WTC11 (cell line): ENCODE measurements at regions not wholly inside any gene's neighbourhood (a gene's known extent, or its start where the extent isn't known, plus 50 kb on each side); places are given as distances from the start of the nearest gene placed in this dataset.

Experiments used
- ATAC-seq: fragments of 200-7000 bp; cut with Tn5 transposase; 2 replicates; pipeline ENCODE4 v1.10.0; 2021; ENCODE audit warnings: mild to moderate bottlenecking, moderate library complexity
- CTCF ChIA-PET: fragments of 300-600 bp; sonication (Branson Sonifier 250); formaldehyde crosslinking; loops from one replicate; lab custom pipeline; 2021; ENCODE audit warnings: antibody characterized with exemption; lab: Charles Lee
- POLR2A ChIA-PET: fragments of 350-600 bp; sonication (Branson Sonifier 250); formaldehyde crosslinking; loops from one replicate; lab custom pipeline; 2021; ENCODE audit warnings: antibody characterized with exemption; lab: Charles Lee
- DNase-seq: peaks from one replicate; pipeline ENCODE4 v3.0.0; 2021; ENCODE audit warnings: low spot score
- H3K27ac Mint-ChIP-seq: 2 replicates; pipeline ENCODE4 v1.8.0; 2021; ENCODE audit warnings: mixed read lengths
- H3K27me3 Mint-ChIP-seq: 2 replicates; pipeline ENCODE4 v1.8.0; 2021; ENCODE audit warnings: low read depth, mild to moderate bottlenecking, moderate library complexity, mixed read lengths
- H3K36me3 Mint-ChIP-seq: 2 replicates; pipeline ENCODE4 v1.8.0; 2021; ENCODE audit warnings: mixed read lengths
- H3K4me1 Mint-ChIP-seq: 2 replicates; pipeline ENCODE4 v1.8.0; 2022; ENCODE audit warnings: mixed read lengths
- H3K4me3 Mint-ChIP-seq: 2 replicates; pipeline ENCODE4 v1.8.0; 2021; ENCODE audit warnings: mild to moderate bottlenecking, moderate library complexity, mixed read lengths
- H3K9me3 Mint-ChIP-seq: 2 replicates; pipeline ENCODE4 v1.8.0; 2021; ENCODE audit warnings: mixed read lengths
- FOXK1 ChIP-seq: sonication (generic); formaldehyde crosslinking; IDR thresholded peaks from 2 replicates; pipeline ENCODE4 v1.8.0; 2022; ENCODE audit warnings: mild to moderate bottlenecking, moderate library complexity, missing genetic modification reagents
- GRHL2 ChIP-seq: fragments of 250-450 bp; sonication (Bioruptor Pico); IDR thresholded peaks from 2 replicates; pipeline ENCODE4 v1.8.0; 2022; ENCODE audit warnings: mild to moderate bottlenecking, moderate library complexity; ENCODE audit not compliant: insufficient replicate concordance, severe bottlenecking
- IRF2 ChIP-seq: sonication (generic); formaldehyde crosslinking; IDR thresholded peaks from 2 replicates; pipeline ENCODE4 v1.8.0; 2022; ENCODE audit warnings: low read depth, missing genetic modification reagents, borderline replicate concordance
- NFYB ChIP-seq: sonication (generic); formaldehyde crosslinking; conservative IDR thresholded peaks from 2 replicates; pipeline ENCODE4 v1.8.0; 2022; ENCODE audit warnings: low read depth, missing genetic modification reagents
- ZNF121 ChIP-seq: sonication (generic); formaldehyde crosslinking; IDR thresholded peaks from 2 replicates; pipeline ENCODE4 v1.8.0; 2023; ENCODE audit warnings: missing genetic modification reagents
- ZNF219 ChIP-seq: sonication (generic); formaldehyde crosslinking; IDR thresholded peaks from 2 replicates; pipeline ENCODE4 v1.8.0; 2023; ENCODE audit warnings: missing genetic modification reagents, mild to moderate bottlenecking, borderline replicate concordance
- ZNF232 ChIP-seq: sonication (generic); formaldehyde crosslinking; IDR thresholded peaks from 2 replicates; pipeline ENCODE4 v1.8.0; 2022; ENCODE audit warnings: mild to moderate bottlenecking, missing genetic modification reagents
- ZNF416 ChIP-seq: fragments of 250-450 bp; sonication (Bioruptor Pico); IDR thresholded peaks from 2 replicates; pipeline ENCODE4 v1.9.0; 2021; ENCODE audit warnings: mild to moderate bottlenecking, inconsistent platforms
- ZNF671 ChIP-seq: fragments of 250-450 bp; sonication (Bioruptor Pico); IDR thresholded peaks from 2 replicates; pipeline ENCODE4 v1.8.0; 2021; ENCODE audit warnings: mild to moderate bottlenecking
- TF ChIP-seq, protein P1 (sequence below): sonication (generic); formaldehyde crosslinking; IDR thresholded peaks from 2 replicates; pipeline ENCODE4 v1.8.0; 2022; ENCODE audit warnings: missing genetic modification reagents
- TF ChIP-seq, protein P2 (sequence below): sonication (generic); formaldehyde crosslinking; IDR thresholded peaks from 2 replicates; pipeline ENCODE4 v1.8.1; 2023; ENCODE audit warnings: mild to moderate bottlenecking, missing genetic modification reagents
- TF ChIP-seq, protein P3 (sequence below): sonication (generic); formaldehyde crosslinking; IDR thresholded peaks from 2 replicates; pipeline ENCODE4 v1.8.1; 2023; ENCODE audit warnings: mild to moderate bottlenecking, missing genetic modification reagents
- TF ChIP-seq, protein P4 (sequence below): sonication (generic); formaldehyde crosslinking; IDR thresholded peaks from 2 replicates; pipeline ENCODE4 v1.8.0; 2023; ENCODE audit warnings: missing genetic modification reagents, mild to moderate bottlenecking, borderline replicate concordance
- TF ChIP-seq, protein P5 (sequence below): sonication (generic); formaldehyde crosslinking; conservative IDR thresholded peaks from 2 replicates; pipeline ENCODE4 v1.8.1; 2022; ENCODE audit warnings: mild to moderate bottlenecking, missing genetic modification reagents
- TF ChIP-seq, protein P6 (sequence below): fragments of 200-600 bp; IDR thresholded peaks from 2 replicates; pipeline ENCODE4 v1.8.0; 2022; ENCODE audit warnings: antibody characterized with exemption

DNA sequence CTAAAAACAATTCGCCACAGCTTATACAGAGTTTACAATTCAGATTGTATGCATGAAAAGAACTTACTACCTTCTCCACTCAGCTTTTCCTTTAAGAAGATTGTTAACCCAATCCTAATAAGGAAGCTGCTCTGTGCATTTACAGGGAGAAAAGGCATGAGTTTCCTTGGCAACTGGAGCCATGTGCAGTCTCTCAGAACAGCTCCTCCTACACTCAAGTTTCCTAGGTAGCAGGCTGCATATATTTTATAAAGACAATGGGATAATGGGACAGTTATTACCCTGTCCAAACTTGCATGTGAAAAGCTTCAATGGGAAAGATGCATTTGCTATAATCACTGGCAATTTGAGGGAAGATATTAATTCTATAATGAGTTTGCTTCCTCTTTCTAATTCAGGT lies 125.5 kb upstream of the TRPC4 start (continued):
- TF ChIP-seq, protein P1, sequence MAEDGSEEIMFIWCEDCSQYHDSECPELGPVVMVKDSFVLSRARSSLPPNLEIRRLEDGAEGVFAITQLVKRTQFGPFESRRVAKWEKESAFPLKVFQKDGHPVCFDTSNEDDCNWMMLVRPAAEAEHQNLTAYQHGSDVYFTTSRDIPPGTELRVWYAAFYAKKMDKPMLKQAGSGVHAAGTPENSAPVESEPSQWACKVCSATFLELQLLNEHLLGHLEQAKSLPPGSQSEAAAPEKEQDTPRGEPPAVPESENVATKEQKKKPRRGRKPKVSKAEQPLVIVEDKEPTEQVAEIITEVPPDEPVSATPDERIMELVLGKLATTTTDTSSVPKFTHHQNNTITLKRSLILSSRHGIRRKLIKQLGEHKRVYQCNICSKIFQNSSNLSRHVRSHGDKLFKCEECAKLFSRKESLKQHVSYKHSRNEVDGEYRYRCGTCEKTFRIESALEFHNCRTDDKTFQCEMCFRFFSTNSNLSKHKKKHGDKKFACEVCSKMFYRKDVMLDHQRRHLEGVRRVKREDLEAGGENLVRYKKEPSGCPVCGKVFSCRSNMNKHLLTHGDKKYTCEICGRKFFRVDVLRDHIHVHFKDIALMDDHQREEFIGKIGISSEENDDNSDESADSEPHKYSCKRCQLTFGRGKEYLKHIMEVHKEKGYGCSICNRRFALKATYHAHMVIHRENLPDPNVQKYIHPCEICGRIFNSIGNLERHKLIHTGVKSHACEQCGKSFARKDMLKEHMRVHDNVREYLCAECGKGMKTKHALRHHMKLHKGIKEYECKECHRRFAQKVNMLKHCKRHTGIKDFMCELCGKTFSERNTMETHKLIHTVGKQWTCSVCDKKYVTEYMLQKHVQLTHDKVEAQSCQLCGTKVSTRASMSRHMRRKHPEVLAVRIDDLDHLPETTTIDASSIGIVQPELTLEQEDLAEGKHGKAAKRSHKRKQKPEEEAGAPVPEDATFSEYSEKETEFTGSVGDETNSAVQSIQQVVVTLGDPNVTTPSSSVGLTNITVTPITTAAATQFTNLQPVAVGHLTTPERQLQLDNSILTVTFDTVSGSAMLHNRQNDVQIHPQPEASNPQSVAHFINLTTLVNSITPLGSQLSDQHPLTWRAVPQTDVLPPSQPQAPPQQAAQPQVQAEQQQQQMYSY (CRISPR knock-in tag) = no peak
- TF ChIP-seq, all 79 proteins: peak for 0

DNA sequence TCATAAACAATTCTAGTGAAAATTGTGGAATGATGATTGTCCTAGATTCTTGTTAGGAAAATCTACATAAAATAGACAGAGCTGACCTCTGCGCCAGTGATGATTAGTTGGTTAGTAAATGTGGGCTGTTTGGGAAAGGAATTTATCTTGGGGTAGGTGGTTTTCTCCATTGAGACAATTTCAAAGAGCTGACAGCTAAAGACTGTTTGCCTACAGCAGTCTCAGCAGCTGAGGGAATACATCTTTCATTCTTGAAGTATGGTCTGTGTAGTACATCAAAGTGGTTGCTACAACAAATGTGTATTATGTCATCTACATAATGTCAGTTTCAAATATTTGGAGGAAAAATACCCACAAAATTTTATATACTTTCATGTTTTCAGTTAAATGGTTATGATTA lies 117.2 kb upstream of the TRPC4 start:
- no peak for ATAC-seq
- TF ChIP-seq, protein P2, sequence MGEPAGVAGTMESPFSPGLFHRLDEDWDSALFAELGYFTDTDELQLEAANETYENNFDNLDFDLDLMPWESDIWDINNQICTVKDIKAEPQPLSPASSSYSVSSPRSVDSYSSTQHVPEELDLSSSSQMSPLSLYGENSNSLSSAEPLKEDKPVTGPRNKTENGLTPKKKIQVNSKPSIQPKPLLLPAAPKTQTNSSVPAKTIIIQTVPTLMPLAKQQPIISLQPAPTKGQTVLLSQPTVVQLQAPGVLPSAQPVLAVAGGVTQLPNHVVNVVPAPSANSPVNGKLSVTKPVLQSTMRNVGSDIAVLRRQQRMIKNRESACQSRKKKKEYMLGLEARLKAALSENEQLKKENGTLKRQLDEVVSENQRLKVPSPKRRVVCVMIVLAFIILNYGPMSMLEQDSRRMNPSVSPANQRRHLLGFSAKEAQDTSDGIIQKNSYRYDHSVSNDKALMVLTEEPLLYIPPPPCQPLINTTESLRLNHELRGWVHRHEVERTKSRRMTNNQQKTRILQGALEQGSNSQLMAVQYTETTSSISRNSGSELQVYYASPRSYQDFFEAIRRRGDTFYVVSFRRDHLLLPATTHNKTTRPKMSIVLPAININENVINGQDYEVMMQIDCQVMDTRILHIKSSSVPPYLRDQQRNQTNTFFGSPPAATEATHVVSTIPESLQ (CRISPR knock-in tag) = no peak
- ChIA-PET POLR2A (no interaction called here), CTCF (interaction anchor here (1.1 kb wide), 1 partner anchor 56 kb away, joined by 3 read pairs; no protein-coding TSS in a partner anchor)
- Mint-ChIP-seq H3K27ac (no peak overlapping the region), H3K4me3 (no peak overlapping the region), H3K27me3 (no peaks in the 10 kb centered on the region), H3K4me1 (peaks cover 16% of the 10 kb centered on the region), H3K36me3 (no peaks in the 10 kb centered on the region), H3K9me3 (peaks cover 20% of the 10 kb centered on the region)
- no peak for DNase-seq

DNA sequence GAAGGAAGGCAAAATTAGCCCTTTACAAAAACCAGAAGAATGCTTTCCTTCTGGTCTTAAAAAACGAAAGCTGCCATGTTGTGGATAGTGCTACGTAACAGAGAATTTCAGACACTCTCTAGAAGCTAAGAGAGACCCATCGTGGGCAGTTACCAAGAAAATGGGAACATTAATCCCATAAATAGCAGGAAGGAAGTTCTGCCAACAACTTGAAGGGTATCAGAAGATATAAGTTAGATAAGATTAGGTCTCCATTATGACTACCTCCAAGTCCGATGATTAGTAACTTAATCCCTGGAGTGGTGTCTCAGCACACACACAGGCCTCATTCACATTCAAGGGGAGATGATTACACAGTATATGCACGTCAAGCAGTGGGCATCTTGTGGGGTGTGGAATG lies 115.7 kb upstream of the TRPC4 start:
- POLR2A ChIA-PET = no interaction called here
- ATAC-seq (no peak), DNase-seq (no peak)
- Mint-ChIP-seq H3K9me3 (peaks cover 16% of the 10 kb centered on the region), H3K4me1 (peaks cover 16% of the 10 kb centered on the region), H3K27me3 (no peaks in the 10 kb centered on the region), H3K36me3 (no peaks in the 10 kb centered on the region), H3K27ac (no peak overlapping the region), H3K4me3 (no peak overlapping the region)
- CTCF ChIA-PET = interaction anchor here (1.0 to 1.2 kb wide), 2 partner anchors 9 to 58 kb away, joined by 3 to 5 read pairs; no protein-coding TSS in a partner anchor
- no peak for TF ChIP-seq ZNF219
- no peak for TF ChIP-seq GRHL2 (CRISPR knock-in tag)
- TF ChIP-seq ZNF671 = no peak
- TF ChIP-seq, protein P3, sequence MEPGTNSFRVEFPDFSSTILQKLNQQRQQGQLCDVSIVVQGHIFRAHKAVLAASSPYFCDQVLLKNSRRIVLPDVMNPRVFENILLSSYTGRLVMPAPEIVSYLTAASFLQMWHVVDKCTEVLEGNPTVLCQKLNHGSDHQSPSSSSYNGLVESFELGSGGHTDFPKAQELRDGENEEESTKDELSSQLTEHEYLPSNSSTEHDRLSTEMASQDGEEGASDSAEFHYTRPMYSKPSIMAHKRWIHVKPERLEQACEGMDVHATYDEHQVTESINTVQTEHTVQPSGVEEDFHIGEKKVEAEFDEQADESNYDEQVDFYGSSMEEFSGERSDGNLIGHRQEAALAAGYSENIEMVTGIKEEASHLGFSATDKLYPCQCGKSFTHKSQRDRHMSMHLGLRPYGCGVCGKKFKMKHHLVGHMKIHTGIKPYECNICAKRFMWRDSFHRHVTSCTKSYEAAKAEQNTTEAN = no peak
- no peak for TF ChIP-seq ZNF416 (CRISPR knock-in tag)
- no peak for TF ChIP-seq NFYB (CRISPR knock-in tag)
- TF ChIP-seq, protein P2 (CRISPR knock-in tag) = no peak
- TF ChIP-seq, protein P4, sequence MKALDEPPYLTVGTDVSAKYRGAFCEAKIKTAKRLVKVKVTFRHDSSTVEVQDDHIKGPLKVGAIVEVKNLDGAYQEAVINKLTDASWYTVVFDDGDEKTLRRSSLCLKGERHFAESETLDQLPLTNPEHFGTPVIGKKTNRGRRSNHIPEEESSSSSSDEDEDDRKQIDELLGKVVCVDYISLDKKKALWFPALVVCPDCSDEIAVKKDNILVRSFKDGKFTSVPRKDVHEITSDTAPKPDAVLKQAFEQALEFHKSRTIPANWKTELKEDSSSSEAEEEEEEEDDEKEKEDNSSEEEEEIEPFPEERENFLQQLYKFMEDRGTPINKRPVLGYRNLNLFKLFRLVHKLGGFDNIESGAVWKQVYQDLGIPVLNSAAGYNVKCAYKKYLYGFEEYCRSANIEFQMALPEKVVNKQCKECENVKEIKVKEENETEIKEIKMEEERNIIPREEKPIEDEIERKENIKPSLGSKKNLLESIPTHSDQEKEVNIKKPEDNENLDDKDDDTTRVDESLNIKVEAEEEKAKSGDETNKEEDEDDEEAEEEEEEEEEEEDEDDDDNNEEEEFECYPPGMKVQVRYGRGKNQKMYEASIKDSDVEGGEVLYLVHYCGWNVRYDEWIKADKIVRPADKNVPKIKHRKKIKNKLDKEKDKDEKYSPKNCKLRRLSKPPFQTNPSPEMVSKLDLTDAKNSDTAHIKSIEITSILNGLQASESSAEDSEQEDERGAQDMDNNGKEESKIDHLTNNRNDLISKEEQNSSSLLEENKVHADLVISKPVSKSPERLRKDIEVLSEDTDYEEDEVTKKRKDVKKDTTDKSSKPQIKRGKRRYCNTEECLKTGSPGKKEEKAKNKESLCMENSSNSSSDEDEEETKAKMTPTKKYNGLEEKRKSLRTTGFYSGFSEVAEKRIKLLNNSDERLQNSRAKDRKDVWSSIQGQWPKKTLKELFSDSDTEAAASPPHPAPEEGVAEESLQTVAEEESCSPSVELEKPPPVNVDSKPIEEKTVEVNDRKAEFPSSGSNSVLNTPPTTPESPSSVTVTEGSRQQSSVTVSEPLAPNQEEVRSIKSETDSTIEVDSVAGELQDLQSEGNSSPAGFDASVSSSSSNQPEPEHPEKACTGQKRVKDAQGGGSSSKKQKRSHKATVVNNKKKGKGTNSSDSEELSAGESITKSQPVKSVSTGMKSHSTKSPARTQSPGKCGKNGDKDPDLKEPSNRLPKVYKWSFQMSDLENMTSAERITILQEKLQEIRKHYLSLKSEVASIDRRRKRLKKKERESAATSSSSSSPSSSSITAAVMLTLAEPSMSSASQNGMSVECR = no peak
- TF ChIP-seq FOXK1 (CRISPR knock-in tag) = no peak
- TF ChIP-seq ZNF232 (CRISPR knock-in tag) = no peak
- TF ChIP-seq, protein P5, sequence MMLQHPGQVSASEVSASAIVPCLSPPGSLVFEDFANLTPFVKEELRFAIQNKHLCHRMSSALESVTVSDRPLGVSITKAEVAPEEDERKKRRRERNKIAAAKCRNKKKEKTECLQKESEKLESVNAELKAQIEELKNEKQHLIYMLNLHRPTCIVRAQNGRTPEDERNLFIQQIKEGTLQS (CRISPR knock-in tag) = no peak
- TF ChIP-seq, protein P6, sequence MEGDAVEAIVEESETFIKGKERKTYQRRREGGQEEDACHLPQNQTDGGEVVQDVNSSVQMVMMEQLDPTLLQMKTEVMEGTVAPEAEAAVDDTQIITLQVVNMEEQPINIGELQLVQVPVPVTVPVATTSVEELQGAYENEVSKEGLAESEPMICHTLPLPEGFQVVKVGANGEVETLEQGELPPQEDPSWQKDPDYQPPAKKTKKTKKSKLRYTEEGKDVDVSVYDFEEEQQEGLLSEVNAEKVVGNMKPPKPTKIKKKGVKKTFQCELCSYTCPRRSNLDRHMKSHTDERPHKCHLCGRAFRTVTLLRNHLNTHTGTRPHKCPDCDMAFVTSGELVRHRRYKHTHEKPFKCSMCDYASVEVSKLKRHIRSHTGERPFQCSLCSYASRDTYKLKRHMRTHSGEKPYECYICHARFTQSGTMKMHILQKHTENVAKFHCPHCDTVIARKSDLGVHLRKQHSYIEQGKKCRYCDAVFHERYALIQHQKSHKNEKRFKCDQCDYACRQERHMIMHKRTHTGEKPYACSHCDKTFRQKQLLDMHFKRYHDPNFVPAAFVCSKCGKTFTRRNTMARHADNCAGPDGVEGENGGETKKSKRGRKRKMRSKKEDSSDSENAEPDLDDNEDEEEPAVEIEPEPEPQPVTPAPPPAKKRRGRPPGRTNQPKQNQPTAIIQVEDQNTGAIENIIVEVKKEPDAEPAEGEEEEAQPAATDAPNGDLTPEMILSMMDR = no peak
- no peak for TF ChIP-seq IRF2
- no peak for TF ChIP-seq ZNF121 (CRISPR knock-in tag)
